Liver (tissue), 3 donors: ENCODE measurements at regions not wholly inside any gene's neighbourhood (a gene's known extent, or its start where the extent isn't known, plus 50 kb on each side); places are given as distances from the start of the nearest gene placed in this dataset.
A peak's percentile ranks its signal among the peaks of the same experiment; 100 is the strongest.

Source experiments
- EGR1 ChIP-seq, 2 donors: IDR thresholded peaks; 2 replicates each; pipeline ENCODE4 v1.6.1; 2016 to 2018; ENCODE audit warnings: antibody characterized with exemption in 2 of 2, low read depth in 2 of 2
- FOXA2 ChIP-seq: IDR thresholded peaks from 2 replicates; pipeline ENCODE4 v1.6.1; 2016; ENCODE audit warnings: antibody characterized with exemption
- GABPA ChIP-seq, 2 donors: IDR thresholded peaks in 1 of 2; conservative IDR thresholded peaks in 1 of 2; 2 replicates each; pipeline ENCODE4 v1.6.1; 2016; ENCODE audit warnings: antibody characterized with exemption in 2 of 2, mild to moderate bottlenecking in 1 of 2, moderate library complexity in 1 of 2
- JUND ChIP-seq, 2 donors: IDR thresholded peaks; 2 replicates each; pipeline ENCODE4 v1.6.1; 2016; ENCODE audit warnings: antibody characterized with exemption in 2 of 2
- RXRA ChIP-seq, 2 donors: IDR thresholded peaks; 2 replicates each; pipeline ENCODE4 v1.6.1; 2017 to 2018; ENCODE audit warnings: antibody characterized with exemption in 2 of 2, mild to moderate bottlenecking in 1 of 2
- SP1 ChIP-seq: IDR thresholded peaks from 2 replicates; pipeline ENCODE4 v1.6.1; 2018; ENCODE audit warnings: antibody characterized with exemption, mild to moderate bottlenecking
- YY1 ChIP-seq: IDR thresholded peaks from 2 replicates; pipeline ENCODE4 v1.6.1; 2016; ENCODE audit warnings: antibody characterized with exemption, mild to moderate bottlenecking
- TF ChIP-seq, protein P1 (sequence below): fragments of 150-350 bp; IDR thresholded peaks from 2 replicates; pipeline ENCODE4 v1.5.1; 2017; ENCODE audit warnings: improper control_type of control experiment, low read depth, low read length; ENCODE audit not compliant: missing input control
- TF ChIP-seq, protein P2 (sequence below): IDR thresholded peaks from 2 replicates; pipeline ENCODE4 v1.6.1; 2016; ENCODE audit warnings: antibody characterized with exemption, mild to moderate bottlenecking
- TF ChIP-seq, protein P3 (sequence below): IDR thresholded peaks from 2 replicates; pipeline ENCODE4 v1.6.1; 2016; ENCODE audit warnings: antibody characterized with exemption
- TF ChIP-seq, protein P4 (sequence below): IDR thresholded peaks from 2 replicates; pipeline ENCODE4 v1.6.1; 2016; ENCODE audit warnings: antibody characterized with exemption
- donor health status: healthy.
- donor health status: healthy.

DNA sequence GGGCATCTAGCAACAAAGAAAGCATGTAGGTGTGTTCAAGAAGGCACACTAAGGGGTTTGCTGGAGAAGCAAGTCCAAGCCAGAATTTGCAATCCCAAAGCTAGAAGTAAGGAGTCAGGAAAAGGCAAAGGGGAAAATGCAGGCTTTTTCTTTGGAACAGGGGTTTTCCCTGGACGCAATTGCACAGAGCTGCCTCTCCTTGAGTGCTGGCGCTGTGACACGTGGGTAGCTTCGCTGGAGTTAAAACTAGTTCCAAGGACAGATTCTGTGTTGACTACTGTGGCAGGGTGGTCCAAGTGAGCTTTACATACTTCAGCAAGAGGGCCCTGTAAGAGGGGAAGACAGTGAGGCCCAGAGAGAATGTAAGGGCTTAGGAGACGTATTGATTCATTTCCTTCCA, 277.1 kb downstream of the ADGRA3 start:
- TF ChIP-seq, protein P1, sequence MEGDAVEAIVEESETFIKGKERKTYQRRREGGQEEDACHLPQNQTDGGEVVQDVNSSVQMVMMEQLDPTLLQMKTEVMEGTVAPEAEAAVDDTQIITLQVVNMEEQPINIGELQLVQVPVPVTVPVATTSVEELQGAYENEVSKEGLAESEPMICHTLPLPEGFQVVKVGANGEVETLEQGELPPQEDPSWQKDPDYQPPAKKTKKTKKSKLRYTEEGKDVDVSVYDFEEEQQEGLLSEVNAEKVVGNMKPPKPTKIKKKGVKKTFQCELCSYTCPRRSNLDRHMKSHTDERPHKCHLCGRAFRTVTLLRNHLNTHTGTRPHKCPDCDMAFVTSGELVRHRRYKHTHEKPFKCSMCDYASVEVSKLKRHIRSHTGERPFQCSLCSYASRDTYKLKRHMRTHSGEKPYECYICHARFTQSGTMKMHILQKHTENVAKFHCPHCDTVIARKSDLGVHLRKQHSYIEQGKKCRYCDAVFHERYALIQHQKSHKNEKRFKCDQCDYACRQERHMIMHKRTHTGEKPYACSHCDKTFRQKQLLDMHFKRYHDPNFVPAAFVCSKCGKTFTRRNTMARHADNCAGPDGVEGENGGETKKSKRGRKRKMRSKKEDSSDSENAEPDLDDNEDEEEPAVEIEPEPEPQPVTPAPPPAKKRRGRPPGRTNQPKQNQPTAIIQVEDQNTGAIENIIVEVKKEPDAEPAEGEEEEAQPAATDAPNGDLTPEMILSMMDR = peak; percentile 6
- TF ChIP-seq RXRA (IDR thresholded peaks at IDR 0.05) (no peak), GABPA (IDR thresholded peaks at IDR 0.05 in 1 of 2, conservative IDR thresholded peaks at IDR 0.05 in 1 of 2) (no peak), YY1 (no peak), EGR1 (IDR thresholded peaks at IDR 0.05; ENCODE audit: low read depth in 2 of 2) (no peak), FOXA2 (no peak), SP1 (no peak), JUND (IDR thresholded peaks at IDR 0.05) (no peak)
- TF ChIP-seq, protein P2, sequence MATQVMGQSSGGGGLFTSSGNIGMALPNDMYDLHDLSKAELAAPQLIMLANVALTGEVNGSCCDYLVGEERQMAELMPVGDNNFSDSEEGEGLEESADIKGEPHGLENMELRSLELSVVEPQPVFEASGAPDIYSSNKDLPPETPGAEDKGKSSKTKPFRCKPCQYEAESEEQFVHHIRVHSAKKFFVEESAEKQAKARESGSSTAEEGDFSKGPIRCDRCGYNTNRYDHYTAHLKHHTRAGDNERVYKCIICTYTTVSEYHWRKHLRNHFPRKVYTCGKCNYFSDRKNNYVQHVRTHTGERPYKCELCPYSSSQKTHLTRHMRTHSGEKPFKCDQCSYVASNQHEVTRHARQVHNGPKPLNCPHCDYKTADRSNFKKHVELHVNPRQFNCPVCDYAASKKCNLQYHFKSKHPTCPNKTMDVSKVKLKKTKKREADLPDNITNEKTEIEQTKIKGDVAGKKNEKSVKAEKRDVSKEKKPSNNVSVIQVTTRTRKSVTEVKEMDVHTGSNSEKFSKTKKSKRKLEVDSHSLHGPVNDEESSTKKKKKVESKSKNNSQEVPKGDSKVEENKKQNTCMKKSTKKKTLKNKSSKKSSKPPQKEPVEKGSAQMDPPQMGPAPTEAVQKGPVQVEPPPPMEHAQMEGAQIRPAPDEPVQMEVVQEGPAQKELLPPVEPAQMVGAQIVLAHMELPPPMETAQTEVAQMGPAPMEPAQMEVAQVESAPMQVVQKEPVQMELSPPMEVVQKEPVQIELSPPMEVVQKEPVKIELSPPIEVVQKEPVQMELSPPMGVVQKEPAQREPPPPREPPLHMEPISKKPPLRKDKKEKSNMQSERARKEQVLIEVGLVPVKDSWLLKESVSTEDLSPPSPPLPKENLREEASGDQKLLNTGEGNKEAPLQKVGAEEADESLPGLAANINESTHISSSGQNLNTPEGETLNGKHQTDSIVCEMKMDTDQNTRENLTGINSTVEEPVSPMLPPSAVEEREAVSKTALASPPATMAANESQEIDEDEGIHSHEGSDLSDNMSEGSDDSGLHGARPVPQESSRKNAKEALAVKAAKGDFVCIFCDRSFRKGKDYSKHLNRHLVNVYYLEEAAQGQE = no peak
- TF ChIP-seq, protein P3, sequence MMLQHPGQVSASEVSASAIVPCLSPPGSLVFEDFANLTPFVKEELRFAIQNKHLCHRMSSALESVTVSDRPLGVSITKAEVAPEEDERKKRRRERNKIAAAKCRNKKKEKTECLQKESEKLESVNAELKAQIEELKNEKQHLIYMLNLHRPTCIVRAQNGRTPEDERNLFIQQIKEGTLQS = no peak
- TF ChIP-seq, protein P4, sequence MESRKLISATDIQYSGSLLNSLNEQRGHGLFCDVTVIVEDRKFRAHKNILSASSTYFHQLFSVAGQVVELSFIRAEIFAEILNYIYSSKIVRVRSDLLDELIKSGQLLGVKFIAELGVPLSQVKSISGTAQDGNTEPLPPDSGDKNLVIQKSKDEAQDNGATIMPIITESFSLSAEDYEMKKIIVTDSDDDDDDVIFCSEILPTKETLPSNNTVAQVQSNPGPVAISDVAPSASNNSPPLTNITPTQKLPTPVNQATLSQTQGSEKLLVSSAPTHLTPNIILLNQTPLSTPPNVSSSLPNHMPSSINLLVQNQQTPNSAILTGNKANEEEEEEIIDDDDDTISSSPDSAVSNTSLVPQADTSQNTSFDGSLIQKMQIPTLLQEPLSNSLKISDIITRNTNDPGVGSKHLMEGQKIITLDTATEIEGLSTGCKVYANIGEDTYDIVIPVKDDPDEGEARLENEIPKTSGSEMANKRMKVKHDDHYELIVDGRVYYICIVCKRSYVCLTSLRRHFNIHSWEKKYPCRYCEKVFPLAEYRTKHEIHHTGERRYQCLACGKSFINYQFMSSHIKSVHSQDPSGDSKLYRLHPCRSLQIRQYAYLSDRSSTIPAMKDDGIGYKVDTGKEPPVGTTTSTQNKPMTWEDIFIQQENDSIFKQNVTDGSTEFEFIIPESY = no peak
